Body of pancreas (tissue), 4 donors: ENCODE measurements at regions not wholly inside any gene's neighbourhood (a gene's known extent, or its start where the extent isn't known, plus 50 kb on each side); places are given as distances from the start of the nearest gene placed in this dataset.
A peak's percentile ranks its signal among the peaks of the same experiment; 100 is the strongest.
"Not testable (repeated sequence)": the region's sequence is repeated elsewhere in the genome, so short reads cannot be mapped to it uniquely, and the experiment has no call there.

ENCODE experiments used
- ATAC-seq: fragments of 150-250 bp; one replicate; pipeline ENCODE4 v1.9.1; 2016
- DNase-seq, 4 donors: peaks; one replicate each; pipeline ENCODE4 v3.0.0-alpha.2; 2019
- H3K27ac ChIP-seq, 4 donors: fragments of 200-600 bp; sonication (generic); 1 replicate in 3 of 4; 2 replicates in 1 of 4; pipeline versions ENCODE4 v1.5.1 to v1.6.1; 2016 to 2019; ENCODE audit warnings: mild to moderate bottlenecking in 1 of 4, mixed read lengths in 1 of 4, moderate library complexity in 1 of 4
- H3K27me3 ChIP-seq, 2 donors: fragments of 200-600 bp; sonication (generic); one replicate each; pipeline ENCODE4 v1.6.0; 2016; ENCODE audit warnings: mild to moderate bottlenecking in 1 of 2
- H3K36me3 ChIP-seq, 2 donors: fragments of 200-600 bp; sonication (generic); replicated peaks in 1 of 2; 2 replicates each; pipeline ENCODE4 v1.5.1; 2016; ENCODE audit warnings: low read depth in 2 of 2; ENCODE audit not compliant: insufficient read depth in 1 of 2
- H3K4me1 ChIP-seq: fragments of 200-600 bp; sonication (generic); one replicate; pipeline ENCODE4 v1.6.0; 2016
- H3K4me3 ChIP-seq, 2 donors: fragments of 200-600 bp; sonication (generic); 1 replicate in 1 of 2; 2 replicates in 1 of 2; pipeline ENCODE4 v1.5.1; 2016 to 2019
- H3K9me3 ChIP-seq, 3 donors: fragments of 200-600 bp; sonication (generic); 1 replicate in 2 of 3; 2 replicates in 1 of 3; pipeline ENCODE4 v1.5.1; 2016
- POLR2A ChIP-seq, 3 donors: fragments of 450-650 bp; IDR thresholded peaks; one replicate each; pipeline ENCODE4 v1.6.1; 2016; ENCODE audit warnings: antibody characterized with exemption in 3 of 3, mild to moderate bottlenecking in 2 of 3
- WGBS, 2 donors: methylation state at CpG; one replicate each; pipeline ENCODE4 v1.1.5; 2017; 5-methylcytosine and 5-hydroxymethylcytosine counted together
- intact Hi-C: fragments of 100-400 bp; cut with DNase I; formaldehyde crosslinking; loops from one replicate; pipeline ENCODE4 v1.15.1; 2023
- TF ChIP-seq, protein P1 (sequence below), 7 experiments: fragments of 450-650 bp in 4 of 7; fragments of 200-600 bp in 3 of 7; sonication (generic) in 3 of 7; IDR thresholded peaks; one replicate each; pipeline ENCODE4 v1.5.1; 2016 to 2019; ENCODE audit warnings: antibody characterized with exemption in 7 of 7

DNA sequence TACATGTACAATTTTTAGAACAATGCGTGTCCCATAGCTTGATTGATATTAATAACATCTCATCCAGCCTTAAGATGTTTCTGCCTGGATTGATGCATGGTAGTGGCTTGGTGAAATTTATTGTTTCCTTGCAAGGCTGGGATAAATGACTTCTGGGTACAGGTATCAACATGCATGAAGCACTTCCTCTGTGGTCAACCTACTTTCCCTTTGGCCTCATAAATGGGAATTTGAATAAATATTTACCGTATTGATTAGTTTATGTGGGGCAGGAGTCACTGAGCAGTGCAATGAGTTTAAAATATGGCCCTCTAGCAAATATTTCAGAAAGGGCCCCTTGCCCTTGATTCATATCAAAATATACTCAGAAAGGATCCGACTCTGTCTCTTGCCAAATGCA lies 83.9 kb upstream of the KCNE2 start:
- DNase-seq: no peak
- WGBS, 2 donors: 42 to 47% methylated on average over 3 of the region's 3 CpGs
- Histone ChIP-seq H3K4me3 (no peak overlapping the region), H3K9me3 (no peaks in the 10 kb centered on the region), H3K27ac (no peak overlapping the region), H3K27me3 (no peaks in the 10 kb centered on the region), H3K36me3 (no peaks in the 10 kb centered on the region), H3K4me1 (peaks cover 5% of the 10 kb centered on the region)
- TF ChIP-seq POLR2A (IDR thresholded peaks at IDR 0.05): no peak
- TF ChIP-seq, protein P1, sequence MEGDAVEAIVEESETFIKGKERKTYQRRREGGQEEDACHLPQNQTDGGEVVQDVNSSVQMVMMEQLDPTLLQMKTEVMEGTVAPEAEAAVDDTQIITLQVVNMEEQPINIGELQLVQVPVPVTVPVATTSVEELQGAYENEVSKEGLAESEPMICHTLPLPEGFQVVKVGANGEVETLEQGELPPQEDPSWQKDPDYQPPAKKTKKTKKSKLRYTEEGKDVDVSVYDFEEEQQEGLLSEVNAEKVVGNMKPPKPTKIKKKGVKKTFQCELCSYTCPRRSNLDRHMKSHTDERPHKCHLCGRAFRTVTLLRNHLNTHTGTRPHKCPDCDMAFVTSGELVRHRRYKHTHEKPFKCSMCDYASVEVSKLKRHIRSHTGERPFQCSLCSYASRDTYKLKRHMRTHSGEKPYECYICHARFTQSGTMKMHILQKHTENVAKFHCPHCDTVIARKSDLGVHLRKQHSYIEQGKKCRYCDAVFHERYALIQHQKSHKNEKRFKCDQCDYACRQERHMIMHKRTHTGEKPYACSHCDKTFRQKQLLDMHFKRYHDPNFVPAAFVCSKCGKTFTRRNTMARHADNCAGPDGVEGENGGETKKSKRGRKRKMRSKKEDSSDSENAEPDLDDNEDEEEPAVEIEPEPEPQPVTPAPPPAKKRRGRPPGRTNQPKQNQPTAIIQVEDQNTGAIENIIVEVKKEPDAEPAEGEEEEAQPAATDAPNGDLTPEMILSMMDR (IDR thresholded peaks at IDR 0.05): no peak
- intact Hi-C loops: no loop called here
- ATAC-seq: no peak

DNA sequence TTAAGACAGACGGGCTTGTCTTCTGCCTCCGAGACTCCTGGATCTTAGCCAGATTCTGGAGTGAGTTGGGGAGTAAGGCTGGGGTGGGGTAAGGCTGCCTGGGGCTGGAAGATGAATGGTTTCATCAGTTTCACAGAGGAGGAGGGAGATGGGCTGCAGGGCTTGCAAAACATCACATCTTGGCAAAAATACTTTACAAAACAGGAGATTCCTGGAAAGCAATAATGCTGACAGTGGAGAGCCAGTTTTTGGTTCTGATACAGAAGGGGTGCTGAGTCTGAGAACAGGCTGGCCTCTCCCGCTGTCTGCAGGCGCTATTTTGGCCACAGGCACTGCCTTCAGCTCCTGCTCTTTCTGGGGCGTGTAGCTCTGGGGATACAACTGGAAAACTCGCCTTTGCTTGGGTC lies 83.4 kb upstream of the KCNE2 start:
- intact Hi-C loops: no loop called here
- ATAC-seq: no peak
- Histone ChIP-seq H3K27ac (no peak overlapping the region), H3K4me1 (peaks cover 5% of the 10 kb centered on the region), H3K9me3 (no peaks in the 10 kb centered on the region), H3K27me3 (no peaks in the 10 kb centered on the region), H3K4me3 (no peak overlapping the region), H3K36me3 (no peaks in the 10 kb centered on the region)
- peak in 2 of 4 donors; percentile 6 to 8 for DNase-seq
- WGBS, 2 donors: 68 to 69% methylated on average over 6 of the region's 6 CpGs
- TF ChIP-seq POLR2A (IDR thresholded peaks at IDR 0.05): no peak
- TF ChIP-seq, protein P1 (IDR thresholded peaks at IDR 0.05): no peak

DNA sequence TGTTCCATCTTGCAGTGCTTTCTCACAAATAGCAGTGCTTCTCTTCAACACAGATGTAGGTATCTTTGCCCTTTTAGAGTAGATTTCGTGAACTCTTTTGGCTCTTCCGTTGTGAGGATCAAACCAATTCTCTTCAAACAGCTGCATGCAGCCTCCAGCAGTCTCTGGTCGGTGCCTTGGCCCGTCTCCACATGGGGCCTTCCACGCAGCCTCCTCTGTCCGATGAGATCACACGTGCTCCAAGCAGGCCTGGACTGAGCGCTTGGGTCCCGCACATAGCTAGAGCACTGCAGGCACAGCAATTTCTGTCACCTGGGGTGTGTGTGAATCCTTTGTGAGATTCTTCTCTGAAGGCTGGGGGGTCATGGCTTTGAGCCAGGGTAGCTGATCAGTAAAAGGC lies 82.8 kb upstream of the KCNE2 start:
- Histone ChIP-seq H3K36me3 (no peaks in the 10 kb centered on the region), H3K27me3 (no peaks in the 10 kb centered on the region), H3K27ac (no peak overlapping the region), H3K4me3 (no peak overlapping the region), H3K4me1 (peaks cover 5% of the 10 kb centered on the region), H3K9me3 (peaks cover 0 to 4% (median 0%) of the 10 kb centered on the region in 3 donors)
- intact Hi-C loops: no loop called here
- DNase-seq: peak in 1 of 4 donors; percentile 12
- no peak for ATAC-seq
- 83 to 94% methylated on average over 9 of the region's 9 CpGs for WGBS, 2 donors
- no peak for TF ChIP-seq POLR2A (IDR thresholded peaks at IDR 0.05)
- TF ChIP-seq, protein P1 (IDR thresholded peaks at IDR 0.05): no peak

DNA sequence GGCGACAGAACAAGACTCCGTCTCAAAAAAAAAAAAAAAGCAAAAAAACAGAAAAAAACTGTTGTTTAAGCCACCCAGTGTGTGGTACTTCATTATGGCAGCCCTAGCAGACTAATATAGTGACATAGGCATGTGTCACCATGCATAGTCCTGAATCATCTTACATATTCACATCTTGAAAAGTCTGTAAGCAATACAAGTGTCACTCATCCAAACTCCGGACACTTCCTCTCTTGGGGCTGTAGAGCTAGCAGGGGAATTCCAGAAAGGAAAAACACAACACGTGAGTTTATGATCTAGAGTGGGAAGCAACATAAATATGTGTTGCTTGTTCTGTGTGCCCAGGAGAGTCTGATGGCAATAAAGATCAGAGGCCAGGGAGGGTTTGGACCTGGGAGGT lies 81.6 kb upstream of the KCNE2 start:
- TF ChIP-seq, protein P1 (IDR thresholded peaks at IDR 0.05): no peak
- TF ChIP-seq POLR2A (IDR thresholded peaks at IDR 0.05): no peak
- intact Hi-C loops: no loop called here

DNA sequence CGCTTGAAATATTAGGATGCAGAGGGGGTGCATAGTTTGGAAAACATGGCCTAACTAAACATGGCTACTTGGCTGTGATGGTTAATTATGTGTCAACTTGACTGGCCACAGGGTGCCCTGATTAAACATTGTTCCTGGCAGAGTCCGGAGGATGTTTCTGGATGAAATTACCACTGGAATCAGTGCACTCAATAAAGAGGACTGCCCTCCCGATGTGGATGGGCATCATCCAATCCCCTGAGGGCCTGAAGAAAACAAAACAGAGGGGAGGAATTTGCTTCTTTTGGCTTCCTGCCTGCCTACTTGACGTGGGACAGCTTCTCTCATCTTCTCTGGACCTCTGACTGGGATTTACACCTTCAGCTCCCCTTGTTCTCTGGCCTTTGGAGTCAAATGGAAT lies 79.1 kb upstream of the KCNE2 start:
- 66 to 75% methylated on average over 4 of the region's 4 CpGs for WGBS, 2 donors
- ATAC-seq (no peak), DNase-seq (no peak)
- Histone ChIP-seq H3K27me3 (no peaks in the 10 kb centered on the region), H3K4me1 (peaks cover 5% of the 10 kb centered on the region), H3K36me3 (no peaks in the 10 kb centered on the region), H3K27ac (no peak overlapping the region), H3K4me3 (no peak overlapping the region), H3K9me3 (peaks cover 0 to 20% (median 0%) of the 10 kb centered on the region in 3 donors)
- no peak for TF ChIP-seq POLR2A (IDR thresholded peaks at IDR 0.05)
- TF ChIP-seq, protein P1 (IDR thresholded peaks at IDR 0.05): no peak
- intact Hi-C loops: no loop called here

More for the DNA sequence above, 81.6 kb upstream of the KCNE2 start:
- ATAC-seq: no peak
- no peak for DNase-seq
- Histone ChIP-seq H3K9me3 (peaks cover 0 to 7% (median 0%) of the 10 kb centered on the region in 3 donors), H3K27me3 (no peaks in the 10 kb centered on the region), H3K36me3 (no peaks in the 10 kb centered on the region), H3K27ac (no peak overlapping the region), H3K4me1 (peaks cover 5% of the 10 kb centered on the region), H3K4me3 (no peak overlapping the region)
- WGBS, 2 donors: 74% methylated on average over 4 of the region's 4 CpGs

DNA sequence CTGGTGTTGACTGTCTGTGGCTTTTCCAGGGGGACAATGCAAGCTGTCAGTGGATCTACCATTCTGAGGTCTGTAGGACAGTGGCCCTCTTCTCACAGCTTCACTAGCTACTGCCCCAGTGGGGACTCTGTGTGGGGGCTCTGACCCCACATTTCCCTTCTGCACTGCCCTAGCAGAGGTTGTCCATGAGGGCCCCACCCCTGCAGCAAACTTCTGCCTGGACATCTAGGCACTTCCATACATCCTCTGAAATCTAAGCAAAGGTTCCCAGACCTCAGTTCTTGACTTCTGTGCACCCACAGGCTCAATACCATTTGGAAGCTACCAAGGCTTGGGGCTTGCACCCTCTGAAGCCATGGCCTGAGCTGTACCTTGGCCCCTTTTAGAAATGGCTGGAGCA lies 75.8 kb upstream of the KCNE2 start:
- ATAC-seq, H3K27ac ChIP-seq, H3K36me3 ChIP-seq, intact Hi-C loops, DNase-seq, H3K4me1 ChIP-seq, H3K27me3 ChIP-seq, H3K4me3 ChIP-seq: not testable (repeated sequence)
- H3K9me3 ChIP-seq: peaks cover 0 to 20% (median 0%) of the 10 kb centered on the region in 3 donors
